IMR-90 (cell line): ENCODE measurements at regions not wholly inside any gene's neighbourhood (a gene's known extent, or its start where the extent isn't known, plus 50 kb on each side); places are given as distances from the start of the nearest gene placed in this dataset.

ENCODE experiments used
- ATAC-seq: fragments of 200-7000 bp; cut with Tn5 transposase; 2 replicates; pipeline ENCODE4 v1.9.1; 2020; ENCODE audit warnings: low read depth, mild to moderate bottlenecking, moderate library complexity
- BruUV-seq: library from RNA; stranded (reverse); fragments of 400-500 nt; replicated peaks from 2 replicates; lab custom pipeline; 2021; lab: Mats Ljungman, UMichigan
- CTCF ChIA-PET: fragments of 300-600 bp; formaldehyde crosslinking; extraction: SDS; loops from one replicate; lab custom pipeline; 2021; ENCODE audit warnings: antibody characterized with exemption; lab: Yijun Ruan, JAX
- POLR2A ChIA-PET: fragments of 300-600 bp; sonication (Branson Sonifier 250); formaldehyde crosslinking; loops from one replicate; lab custom pipeline; 2022; ENCODE audit warnings: antibody characterized with exemption; ENCODE audit not compliant: unreplicated experiment; lab: Charles Lee
- DNase-seq: peaks from one replicate; pipeline ENCODE4 v3.0.0; 2013
- H2AFZ ChIP-seq: replicated peaks from 2 replicates; pipeline ENCODE3; 2013; ENCODE audit warnings: low read length, mild to moderate bottlenecking; ENCODE audit not compliant: poor library complexity
- H2AK5ac ChIP-seq: 2 replicates; pipeline ENCODE4 v1.6.1; 2013; ENCODE audit warnings: low read depth, low read length, inconsistent platforms
- H2AK9ac ChIP-seq: replicated peaks from 2 replicates; pipeline ENCODE3; 2013; ENCODE audit warnings: mild to moderate bottlenecking, low read depth, low read length, moderate library complexity; ENCODE audit not compliant: poor library complexity
- H2BK120ac ChIP-seq: 2 replicates; pipeline ENCODE4 v1.6.1; 2013; ENCODE audit warnings: low read depth, low read length, inconsistent platforms
- H2BK15ac ChIP-seq: 3 replicates; pipeline ENCODE4 v1.6.1; 2013; ENCODE audit warnings: low read depth, low read length, inconsistent platforms
- H2BK20ac ChIP-seq: 2 replicates; pipeline ENCODE4 v1.6.1; 2013; ENCODE audit warnings: low read depth, mild to moderate bottlenecking, inconsistent platforms, low read length, moderate library complexity
- H2BK5ac ChIP-seq: 2 replicates; pipeline ENCODE4 v1.6.1; 2013; ENCODE audit warnings: mild to moderate bottlenecking, low read depth, low read length, inconsistent platforms; ENCODE audit not compliant: poor library complexity, severe bottlenecking
- H3K14ac ChIP-seq: replicated peaks from 2 replicates; pipeline ENCODE4 v1.6.1; 2013; ENCODE audit warnings: low read depth, low read length, inconsistent platforms
- H3K18ac ChIP-seq: 2 replicates; pipeline ENCODE4 v1.6.1; 2013; ENCODE audit warnings: low read depth, low read length, control low read depth
- H3K23ac ChIP-seq: 2 replicates; pipeline ENCODE4 v1.6.1; 2013; ENCODE audit warnings: low read depth, low read length, inconsistent platforms
- H3K27ac ChIP-seq: 2 replicates; pipeline ENCODE4 v1.5.1; 2013; ENCODE audit warnings: mild to moderate bottlenecking, control low read depth, low read length; ENCODE audit not compliant: insufficient read depth
- H3K27me3 ChIP-seq: 2 replicates; pipeline ENCODE4 v1.6.1; 2013; ENCODE audit warnings: low read length; ENCODE audit not compliant: control insufficient read depth, insufficient read depth
- H3K36me3 ChIP-seq: 2 replicates; pipeline ENCODE4 v1.6.1; 2013; ENCODE audit warnings: low read length, mixed read lengths; ENCODE audit not compliant: control insufficient read depth, insufficient read depth
- H3K4ac ChIP-seq: 2 replicates; pipeline ENCODE4 v1.6.1; 2013; ENCODE audit warnings: low read depth, low read length, inconsistent platforms
- H3K4me1 ChIP-seq: 2 replicates; pipeline ENCODE4 v1.6.1; 2013; ENCODE audit warnings: low read length, mixed read lengths; ENCODE audit not compliant: control insufficient read depth, insufficient read depth
- H3K4me2 ChIP-seq: 2 replicates; pipeline ENCODE4 v1.6.1; 2013; ENCODE audit warnings: low read depth, mild to moderate bottlenecking, control low read depth, low read length, moderate library complexity
- H3K4me3 ChIP-seq: 2 replicates; pipeline ENCODE4 v1.5.1; 2013; ENCODE audit warnings: low read depth, mild to moderate bottlenecking, control low read depth, low read length, moderate library complexity; ENCODE audit not compliant: insufficient read depth
- H3K56ac ChIP-seq: 2 replicates; pipeline ENCODE4 v1.6.1; 2013; ENCODE audit warnings: low read length, inconsistent platforms; ENCODE audit not compliant: insufficient read depth; ENCODE audit errors: extremely low read depth
- H3K79me1 ChIP-seq, 2 experiments: 2 replicates each; pipeline ENCODE4 v1.6.1; 2013; ENCODE audit warnings: low read length in 2 of 2, inconsistent platforms in 1 of 2, low read depth in 1 of 2
- H3K9ac ChIP-seq: 2 replicates; pipeline ENCODE4 v1.6.1; 2013; ENCODE audit warnings: low read depth, low read length, control low read depth
- H3K9me1 ChIP-seq: 2 replicates; pipeline ENCODE4 v1.6.1; 2013; ENCODE audit warnings: low read length, inconsistent platforms; ENCODE audit not compliant: insufficient read depth
- H3K9me3 ChIP-seq: 2 replicates; pipeline ENCODE4 v1.6.1; 2013; ENCODE audit warnings: low read length; ENCODE audit not compliant: control insufficient read depth, insufficient read depth
- H4K20me1 ChIP-seq: 2 replicates; pipeline ENCODE4 v1.6.1; 2013; ENCODE audit warnings: low read length, inconsistent platforms; ENCODE audit not compliant: insufficient read depth
- H4K5ac ChIP-seq: 2 replicates; pipeline ENCODE4 v1.6.1; 2013; ENCODE audit warnings: mild to moderate bottlenecking, low read depth, low read length, control low read depth
- H4K8ac ChIP-seq, 2 experiments: 2 replicates each; pipeline ENCODE4 v1.6.1; 2013; ENCODE audit warnings: low read depth in 2 of 2, low read length in 2 of 2, control low read depth in 1 of 2, inconsistent platforms in 1 of 2
- H4K91ac ChIP-seq: 2 replicates; pipeline ENCODE4 v1.6.1; 2013; ENCODE audit warnings: low read depth, low read length, inconsistent platforms; ENCODE audit not compliant: insufficient read depth
- BHLHE40 ChIP-seq: fragments of 150-350 bp; IDR thresholded peaks from 2 replicates; pipeline ENCODE4 v1.6.1; 2016; ENCODE audit warnings: mild to moderate bottlenecking, low read depth, low read length
- CEBPB ChIP-seq: IDR thresholded peaks from 2 replicates; pipeline ENCODE4 v1.6.1; 2012; ENCODE audit warnings: low read depth, low read length, improper control_type of control experiment
- CHD1 ChIP-seq: IDR thresholded peaks from 2 replicates; pipeline ENCODE4 v1.6.1; 2012; ENCODE audit warnings: low read depth, low read length, improper control_type of control experiment
- FOS ChIP-seq: fragments of 150-350 bp; IDR thresholded peaks from 2 replicates; pipeline ENCODE4 v1.6.1; 2016; ENCODE audit warnings: low read depth, low read length
- MAFK ChIP-seq: IDR thresholded peaks from 2 replicates; pipeline ENCODE4 v1.6.1; 2012; ENCODE audit warnings: low read depth, low read length, improper control_type of control experiment
- MAZ ChIP-seq: IDR thresholded peaks from 2 replicates; pipeline ENCODE4 v1.6.1; 2012; ENCODE audit warnings: low read depth, mild to moderate bottlenecking, low read length, improper control_type of control experiment, moderate library complexity, borderline replicate concordance
- MXI1 ChIP-seq: IDR thresholded peaks from 2 replicates; pipeline ENCODE4 v1.6.1; 2012; ENCODE audit warnings: low read depth, mild to moderate bottlenecking, low read length, moderate library complexity, borderline replicate concordance
- NFE2L2 ChIP-seq: fragments of 150-350 bp; IDR thresholded peaks from 2 replicates; pipeline ENCODE4 v1.6.1; 2016; ENCODE audit warnings: low read depth, mild to moderate bottlenecking, low read length
- POLR2A ChIP-seq: IDR thresholded peaks from 2 replicates; pipeline ENCODE4 v1.6.1; 2012; ENCODE audit warnings: mild to moderate bottlenecking, low read depth, low read length
- RAD21 ChIP-seq: IDR thresholded peaks from 2 replicates; pipeline ENCODE4 v1.6.1; 2012; ENCODE audit warnings: low read length, improper control_type of control experiment
- RCOR1 ChIP-seq: IDR thresholded peaks from 2 replicates; pipeline ENCODE4 v1.6.1; 2012; ENCODE audit warnings: mild to moderate bottlenecking, low read length, improper control_type of control experiment; ENCODE audit not compliant: insufficient replicate concordance
- RFX5 ChIP-seq: IDR thresholded peaks from 2 replicates; pipeline ENCODE4 v1.8.0; 2012; ENCODE audit warnings: low read depth, mild to moderate bottlenecking, low read length, moderate library complexity
- SMC3 ChIP-seq: fragments of 150-350 bp; IDR thresholded peaks from 2 replicates; pipeline ENCODE4 v1.6.1; 2016; ENCODE audit warnings: low read depth, mild to moderate bottlenecking, antibody characterized with exemption, low read length, moderate library complexity
- WGBS, 2 experiments: methylation state at CpG; one replicate each; pipeline versions ENCODE4 v1.1.5 to v1.1.7; 2013; ENCODE audit warnings: missing lambda C conversion rate in 2 of 2; ENCODE audit not compliant: insufficient read length in 1 of 2; ENCODE audit errors: extremely low coverage in 2 of 2; 5-methylcytosine and 5-hydroxymethylcytosine counted together
- dilution Hi-C: fragments of 300-500 bp; cut with HindIII; formaldehyde crosslinking; loops from one replicate; pipeline ENCODE4 v1.14.3; 2018; ENCODE audit warnings: low sequenced_read_pairs; ENCODE audit not compliant: unreplicated experiment
- in situ Hi-C: fragments of 300-500 bp; cut with MboI; formaldehyde crosslinking; loops from 3 replicates; pipeline ENCODE4 v1.14.3; 2019; ENCODE audit warnings: low sequenced_read_pairs, inconsistent platforms, mixed read lengths
- intact Hi-C: fragments of 100-400 bp; cut with micrococcal nuclease; formaldehyde crosslinking; loops from 2 replicates; pipeline ENCODE4 v1.10.0; 2022
- TF ChIP-seq, protein P1 (sequence below): fragments of 150-350 bp; IDR thresholded peaks from 2 replicates; pipeline ENCODE4 v1.6.1; 2017; ENCODE audit warnings: mild to moderate bottlenecking, antibody characterized with exemption, low read length, low read depth
- TF ChIP-seq, protein P2 (sequence below): fragments of 150-350 bp; IDR thresholded peaks from 2 replicates; pipeline ENCODE4 v1.6.1; 2016; ENCODE audit warnings: low read depth, mild to moderate bottlenecking, low read length, moderate library complexity, borderline replicate concordance
- TF ChIP-seq, protein P3 (sequence below): conservative IDR thresholded peaks from 2 replicates; pipeline ENCODE4 v1.5.1; 2012; ENCODE audit warnings: mild to moderate bottlenecking, low read depth, low read length, improper control_type of control experiment

DNA sequence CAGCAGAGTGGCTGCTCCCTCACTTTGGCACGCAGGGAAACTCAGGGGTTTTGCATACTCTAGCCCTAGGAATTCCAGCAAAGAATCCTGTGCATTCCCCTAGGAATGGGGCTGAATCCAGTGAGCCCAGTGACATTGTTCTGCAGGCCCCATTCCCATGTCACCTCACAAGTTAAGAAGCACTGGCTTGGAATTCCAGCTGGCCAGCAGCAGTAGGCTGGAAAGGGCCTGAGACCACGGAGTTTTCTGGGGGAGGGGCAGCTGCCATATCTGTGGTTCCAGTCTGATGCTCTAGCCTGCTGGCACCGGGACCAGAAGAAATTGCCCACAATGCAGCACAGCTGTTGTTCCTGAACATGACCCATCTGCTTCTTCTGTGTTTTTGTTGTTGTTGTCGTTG lies 217.6 kb upstream of the DMRTA1 start:
- 82% methylated on average over 3 of the region's 4 CpGs; no CpG with 5 or more reads in 1 of the 2 experiments for WGBS, 2 experiments
- Histone ChIP-seq H3K9me1 (no peaks in the 10 kb centered on the region), H4K8ac (no peak overlapping the region), H3K4me2 (no peak overlapping the region), H2BK5ac (no peak overlapping the region), H3K14ac (no peak overlapping the region), H3K23ac (no peak overlapping the region), H4K91ac (no peak overlapping the region), H3K9me3 (peaks cover 11% of the 10 kb centered on the region), H4K5ac (no peak overlapping the region), H3K56ac (no peak overlapping the region), H2BK120ac (no peak overlapping the region), H2BK15ac (no peak overlapping the region), H3K79me1 (no peaks in the 10 kb centered on the region), H2AFZ (peak overlapping the region; percentile 56), H3K9ac (no peak overlapping the region), H2BK20ac (no peak overlapping the region), H4K20me1 (no peaks in the 10 kb centered on the region), H3K4me3 (no peak overlapping the region), H3K27me3 (no peaks in the 10 kb centered on the region), H2AK9ac (peak overlapping the region; percentile 23), H3K4me1 (no peaks in the 10 kb centered on the region; the same call in 1 of the 2 replicates), H3K18ac (no peak overlapping the region), H3K4ac (no peak overlapping the region), H2AK5ac (no peak overlapping the region), H3K36me3 (no peaks in the 10 kb centered on the region), H3K27ac (no peak overlapping the region)
- DNase-seq (no peak), ATAC-seq (no peak)
- BruUV-seq: no TSS peak
- dilution Hi-C loops: no loop called here
- in situ Hi-C loops: no loop called here
- intact Hi-C loops: no loop called here
- TF ChIP-seq, protein P1, sequence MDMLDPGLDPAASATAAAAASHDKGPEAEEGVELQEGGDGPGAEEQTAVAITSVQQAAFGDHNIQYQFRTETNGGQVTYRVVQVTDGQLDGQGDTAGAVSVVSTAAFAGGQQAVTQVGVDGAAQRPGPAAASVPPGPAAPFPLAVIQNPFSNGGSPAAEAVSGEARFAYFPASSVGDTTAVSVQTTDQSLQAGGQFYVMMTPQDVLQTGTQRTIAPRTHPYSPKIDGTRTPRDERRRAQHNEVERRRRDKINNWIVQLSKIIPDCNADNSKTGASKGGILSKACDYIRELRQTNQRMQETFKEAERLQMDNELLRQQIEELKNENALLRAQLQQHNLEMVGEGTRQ: no peak
- TF ChIP-seq CEBPB (no peak), RAD21 (no peak), RFX5 (no peak), FOS (no peak), NFE2L2 (no peak), MAFK (no peak), MXI1 (no peak), CHD1 (no peak), MAZ (no peak), SMC3 (no peak), BHLHE40 (no peak), POLR2A (no peak), RCOR1 (no peak)
- TF ChIP-seq, protein P2, sequence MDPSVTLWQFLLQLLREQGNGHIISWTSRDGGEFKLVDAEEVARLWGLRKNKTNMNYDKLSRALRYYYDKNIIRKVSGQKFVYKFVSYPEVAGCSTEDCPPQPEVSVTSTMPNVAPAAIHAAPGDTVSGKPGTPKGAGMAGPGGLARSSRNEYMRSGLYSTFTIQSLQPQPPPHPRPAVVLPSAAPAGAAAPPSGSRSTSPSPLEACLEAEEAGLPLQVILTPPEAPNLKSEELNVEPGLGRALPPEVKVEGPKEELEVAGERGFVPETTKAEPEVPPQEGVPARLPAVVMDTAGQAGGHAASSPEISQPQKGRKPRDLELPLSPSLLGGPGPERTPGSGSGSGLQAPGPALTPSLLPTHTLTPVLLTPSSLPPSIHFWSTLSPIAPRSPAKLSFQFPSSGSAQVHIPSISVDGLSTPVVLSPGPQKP: no peak
- TF ChIP-seq, protein P3, sequence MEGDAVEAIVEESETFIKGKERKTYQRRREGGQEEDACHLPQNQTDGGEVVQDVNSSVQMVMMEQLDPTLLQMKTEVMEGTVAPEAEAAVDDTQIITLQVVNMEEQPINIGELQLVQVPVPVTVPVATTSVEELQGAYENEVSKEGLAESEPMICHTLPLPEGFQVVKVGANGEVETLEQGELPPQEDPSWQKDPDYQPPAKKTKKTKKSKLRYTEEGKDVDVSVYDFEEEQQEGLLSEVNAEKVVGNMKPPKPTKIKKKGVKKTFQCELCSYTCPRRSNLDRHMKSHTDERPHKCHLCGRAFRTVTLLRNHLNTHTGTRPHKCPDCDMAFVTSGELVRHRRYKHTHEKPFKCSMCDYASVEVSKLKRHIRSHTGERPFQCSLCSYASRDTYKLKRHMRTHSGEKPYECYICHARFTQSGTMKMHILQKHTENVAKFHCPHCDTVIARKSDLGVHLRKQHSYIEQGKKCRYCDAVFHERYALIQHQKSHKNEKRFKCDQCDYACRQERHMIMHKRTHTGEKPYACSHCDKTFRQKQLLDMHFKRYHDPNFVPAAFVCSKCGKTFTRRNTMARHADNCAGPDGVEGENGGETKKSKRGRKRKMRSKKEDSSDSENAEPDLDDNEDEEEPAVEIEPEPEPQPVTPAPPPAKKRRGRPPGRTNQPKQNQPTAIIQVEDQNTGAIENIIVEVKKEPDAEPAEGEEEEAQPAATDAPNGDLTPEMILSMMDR: no peak
- POLR2A ChIA-PET: no interaction called here
- CTCF ChIA-PET: interaction anchor here (1.8 kb wide), 1 partner anchor 10 kb away, joined by 5 read pairs; no protein-coding TSS in a partner anchor
